ENCODE measurements at regions not wholly inside any gene's neighbourhood (a gene's known extent, or its start where the extent isn't known, plus 50 kb on each side); places are given as distances from the start of the nearest gene placed in this dataset.

GRCh38 chr15:31752065-31752762 lies 278.1 kb upstream of the CHRNA7 start:
- Histone ChIP-seq H3K4me3 (no peak overlapping the region), H3K27me3 (no peaks in the 10 kb centered on the region), H3K9me3 (no peaks in the 10 kb centered on the region), H3K36me3 (no peaks in the 10 kb centered on the region)
- DNase-seq: no peak

- no peak for DNase-seq
Measured at GRCh38 chr15:31752905-31753304, 277.4 kb upstream of the CHRNA7 start.

GRCh38 chr15:31758126-31758525 lies 272.2 kb upstream of the CHRNA7 start:
- peak; percentile 73 for DNase-seq
- no peak overlapping the region for H3K4me3 ChIP-seq
- H3K36me3 ChIP-seq: no peaks in the 10 kb centered on the region
- no peaks in the 10 kb centered on the region for H3K27me3 ChIP-seq
- no peaks in the 10 kb centered on the region for H3K9me3 ChIP-seq

More at GRCh38 chr15:31752905-31753304, 277.4 kb upstream of the CHRNA7 start:
- H3K27me3 ChIP-seq: no peaks in the 10 kb centered on the region
- H3K9me3 ChIP-seq: no peaks in the 10 kb centered on the region
- no peak overlapping the region for H3K4me3 ChIP-seq
- H3K36me3 ChIP-seq: no peaks in the 10 kb centered on the region

- Histone ChIP-seq H3K4me3 (no peak overlapping the region), H3K27me3 (peaks cover 3% of the 10 kb centered on the region), H3K9me3 (no peaks in the 10 kb centered on the region), H3K36me3 (no peaks in the 10 kb centered on the region)
- no peak for DNase-seq
Measured at GRCh38 chr15:31768055-31768454, 262.3 kb upstream of the CHRNA7 start.

- Histone ChIP-seq H3K27me3 (peaks cover 2% of the 10 kb centered on the region; the same call in 1 of the 2 replicates), H3K9me3 (no peaks in the 10 kb centered on the region), H3K4me3 (no peak overlapping the region), H3K36me3 (no peaks in the 10 kb centered on the region)
- DNase-seq: no peak
Measured at GRCh38 chr15:31774045-31774444, 256.3 kb upstream of the CHRNA7 start.

- H3K4me3 ChIP-seq: no peak overlapping the region
- H3K9me3 ChIP-seq: no peaks in the 10 kb centered on the region
- no peak for DNase-seq
- H3K36me3 ChIP-seq: no peaks in the 10 kb centered on the region
- no peaks in the 10 kb centered on the region for H3K27me3 ChIP-seq
Measured at GRCh38 chr15:31776039-31776438, 254.3 kb upstream of the CHRNA7 start.

GRCh38 chr15:31781261-31781660 lies 249.1 kb upstream of the CHRNA7 start:
- H3K4me3 ChIP-seq: no peak overlapping the region
- H3K36me3 ChIP-seq: no peaks in the 10 kb centered on the region
- no peaks in the 10 kb centered on the region for H3K9me3 ChIP-seq
- DNase-seq: no peak
- H3K27me3 ChIP-seq: no peaks in the 10 kb centered on the region

GRCh38 chr15:31782016-31782783 lies 248.1 kb upstream of the CHRNA7 start:
- no peak for DNase-seq
- Histone ChIP-seq H3K27me3 (no peaks in the 10 kb centered on the region), H3K9me3 (no peaks in the 10 kb centered on the region), H3K4me3 (no peak overlapping the region), H3K36me3 (no peaks in the 10 kb centered on the region)

GRCh38 chr15:31782951-31783350 lies 247.4 kb upstream of the CHRNA7 start:
- no peak overlapping the region for H3K4me3 ChIP-seq
- no peaks in the 10 kb centered on the region for H3K9me3 ChIP-seq
- no peaks in the 10 kb centered on the region for H3K36me3 ChIP-seq
- no peaks in the 10 kb centered on the region for H3K27me3 ChIP-seq
- DNase-seq: no peak

- H3K36me3 ChIP-seq: no peaks in the 10 kb centered on the region
Measured at GRCh38 chr15:31786360-31786759, 244.0 kb upstream of the CHRNA7 start.

GRCh38 chr15:31788104-31788503 lies 242.2 kb upstream of the CHRNA7 start:
- H3K36me3 ChIP-seq: no peaks in the 10 kb centered on the region
- H3K9me3 ChIP-seq: no peaks in the 10 kb centered on the region
- H3K4me3 ChIP-seq: no peak overlapping the region
- no peak for DNase-seq
- H3K27me3 ChIP-seq: no peaks in the 10 kb centered on the region

More at GRCh38 chr15:31786360-31786759, 244.0 kb upstream of the CHRNA7 start:
- H3K27me3 ChIP-seq: no peaks in the 10 kb centered on the region
- no peak for DNase-seq
- no peak overlapping the region for H3K4me3 ChIP-seq
- H3K9me3 ChIP-seq: no peaks in the 10 kb centered on the region

GRCh38 chr15:31792611-31793199 lies 237.6 kb upstream of the CHRNA7 start:
- DNase-seq: no peak
- H3K36me3 ChIP-seq: no peaks in the 10 kb centered on the region
- no peak overlapping the region for H3K4me3 ChIP-seq
- no peaks in the 10 kb centered on the region for H3K27me3 ChIP-seq
- no peaks in the 10 kb centered on the region for H3K9me3 ChIP-seq

- Histone ChIP-seq H3K9me3 (no peaks in the 10 kb centered on the region), H3K4me3 (no peak overlapping the region), H3K36me3 (no peaks in the 10 kb centered on the region), H3K27me3 (no peaks in the 10 kb centered on the region)
- peak; percentile 4 for DNase-seq
Measured at GRCh38 chr15:31799319-31799714, 231.0 kb upstream of the CHRNA7 start.

- H3K36me3 ChIP-seq: no peaks in the 10 kb centered on the region
- DNase-seq: peak; percentile 70
- H3K4me3 ChIP-seq: no peak overlapping the region
- no peaks in the 10 kb centered on the region for H3K9me3 ChIP-seq
- H3K27me3 ChIP-seq: no peaks in the 10 kb centered on the region
Measured at GRCh38 chr15:31799715-31800321, 230.5 kb upstream of the CHRNA7 start.

- Histone ChIP-seq H3K4me3 (no peak overlapping the region), H3K9me3 (no peaks in the 10 kb centered on the region), H3K36me3 (no peaks in the 10 kb centered on the region), H3K27me3 (no peaks in the 10 kb centered on the region)
- DNase-seq: peak; percentile 77
Measured at GRCh38 chr15:31801152-31801551, 229.2 kb upstream of the CHRNA7 start.

- Histone ChIP-seq H3K36me3 (no peaks in the 10 kb centered on the region), H3K9me3 (no peaks in the 10 kb centered on the region), H3K4me3 (no peak overlapping the region), H3K27me3 (no peaks in the 10 kb centered on the region)
- no peak for DNase-seq
Measured at GRCh38 chr15:31802761-31803160, 227.6 kb upstream of the CHRNA7 start.

- DNase-seq: no peak
- no peaks in the 10 kb centered on the region for H3K36me3 ChIP-seq
Measured at GRCh38 chr15:31803388-31803884, 226.9 kb upstream of the CHRNA7 start.

More at GRCh38 chr15:31803388-31803884, 226.9 kb upstream of the CHRNA7 start:
- H3K4me3 ChIP-seq: no peak overlapping the region
- no peaks in the 10 kb centered on the region for H3K27me3 ChIP-seq
- H3K9me3 ChIP-seq: no peaks in the 10 kb centered on the region
